Mucosa of descending colon (tissue), 3 donors: ENCODE measurements at regions not wholly inside any gene's neighbourhood (a gene's known extent, or its start where the extent isn't known, plus 50 kb on each side); places are given as distances from the start of the nearest gene placed in this dataset.

ENCODE experiments used
- ATAC-seq: fragments of 200-7000 bp; cut with Tn5 transposase; one replicate; pipeline ENCODE4 v1.9.1; 2020; ENCODE audit warnings: mild to moderate bottlenecking, moderate library complexity
- DNase-seq, 3 donors: peaks; one replicate each; pipeline ENCODE4 v3.0.0-alpha.2; 2020
- H3K36me3 ChIP-seq: fragments of 200-600 bp; one replicate; pipeline ENCODE4 v1.8.0; 2021; ENCODE audit warnings: low read depth, mild to moderate bottlenecking
- H3K4me1 ChIP-seq: fragments of 200-600 bp; one replicate; pipeline ENCODE4 v1.8.0; 2021; ENCODE audit warnings: low read depth, mild to moderate bottlenecking
- H3K4me3 ChIP-seq: fragments of 200-600 bp; one replicate; pipeline ENCODE4 v1.8.0; 2021; ENCODE audit warnings: mild to moderate bottlenecking
- H3K9me3 ChIP-seq: fragments of 200-600 bp; one replicate; pipeline ENCODE4 v1.8.0; 2021; ENCODE audit warnings: mild to moderate bottlenecking
- CTCF ChIP-seq: fragments of 200-600 bp; IDR thresholded peaks from one replicate; pipeline ENCODE4 v1.8.0; 2022; ENCODE audit warnings: antibody characterized with exemption, mild to moderate bottlenecking
- intact Hi-C, 2 donors: fragments of 100-400 bp; cut with DNase I in 1 of 2; cut with micrococcal nuclease in 1 of 2; formaldehyde crosslinking; loops; one replicate each; pipeline versions ENCODE4 v1.11.0 to v1.11.1; 2022; cut with DNase I, micrococcal nuclease
- donor health status: DM: no; HTN: no; CAD: no; lungs with moderate emphysema.
- donor health status: DM: no; HTN: no; CAD: no.
- donor health status: DM: no; HTN: yes; CAD: no.

- ATAC-seq (no peak), DNase-seq (no peak)
- TF ChIP-seq CTCF, result no peak
- peaks cover 8% of the 10 kb centered on the region for H3K9me3 ChIP-seq
- H3K4me3 ChIP-seq, result no peak overlapping the region
- H3K4me1 ChIP-seq, result no peaks in the 10 kb centered on the region
- intact Hi-C loops, result no loop called here
- no peaks in the 10 kb centered on the region for H3K36me3 ChIP-seq
Observed at GRCh38 chr4:98199247-98199646, 56.0 kb upstream of the STPG2 start.

GRCh38 chr4:98195005-98195404 lies 51.7 kb upstream of the STPG2 start:
- intact Hi-C loops, result no loop called here
- Histone ChIP-seq H3K9me3 (peaks cover 30% of the 10 kb centered on the region), H3K4me3 (no peak overlapping the region), H3K36me3 (no peaks in the 10 kb centered on the region), H3K4me1 (no peaks in the 10 kb centered on the region)
- no peak for TF ChIP-seq CTCF
- ATAC-seq (no peak), DNase-seq (no peak)

- ATAC-seq, result no peak
- Histone ChIP-seq H3K4me3 (no peak overlapping the region), H3K9me3 (peaks cover 30% of the 10 kb centered on the region), H3K4me1 (no peaks in the 10 kb centered on the region), H3K36me3 (no peaks in the 10 kb centered on the region)
- no peak for TF ChIP-seq CTCF
- intact Hi-C loops, result no loop called here
- DNase-seq, result no peak
Observed at GRCh38 chr4:98193459-98194105, 50.3 kb upstream of the STPG2 start.
